Ishikawa (cell line): ENCODE measurements at regions not wholly inside any gene's neighbourhood (a gene's known extent, or its start where the extent isn't known, plus 50 kb on each side); places are given as distances from the start of the nearest gene placed in this dataset.

Experiments used
- CEBPB ChIP-seq: IDR thresholded peaks from 2 replicates; pipeline ENCODE4 v1.6.1; 2012
- CREB1 ChIP-seq: IDR thresholded peaks from 2 replicates; pipeline ENCODE4 v1.6.1; 2012; ENCODE audit warnings: low read depth
- EGR1 ChIP-seq: IDR thresholded peaks from 2 replicates; pipeline ENCODE4 v1.6.1; 2012
- EP300 ChIP-seq: IDR thresholded peaks from 2 replicates; pipeline ENCODE4 v1.6.1; 2012; ENCODE audit warnings: borderline replicate concordance
- RAD21 ChIP-seq: IDR thresholded peaks from 2 replicates; pipeline ENCODE4 v1.6.1; 2012; ENCODE audit warnings: low read depth
- TCF12 ChIP-seq: IDR thresholded peaks from 2 replicates; pipeline ENCODE4 v1.6.1; 2012; ENCODE audit warnings: low read depth
- TEAD4 ChIP-seq: IDR thresholded peaks from 2 replicates; pipeline ENCODE4 v1.6.1; 2012
- TF ChIP-seq, protein P1 (sequence below): IDR thresholded peaks from 2 replicates; pipeline ENCODE4 v1.6.1; 2012; ENCODE audit warnings: low read depth, mild to moderate bottlenecking
- TF ChIP-seq, protein P2 (sequence below): IDR thresholded peaks from 2 replicates; pipeline ENCODE4 v1.6.1; 2012
- TF ChIP-seq, protein P3 (sequence below): IDR thresholded peaks from 2 replicates; pipeline ENCODE4 v1.6.1; 2012

DNA sequence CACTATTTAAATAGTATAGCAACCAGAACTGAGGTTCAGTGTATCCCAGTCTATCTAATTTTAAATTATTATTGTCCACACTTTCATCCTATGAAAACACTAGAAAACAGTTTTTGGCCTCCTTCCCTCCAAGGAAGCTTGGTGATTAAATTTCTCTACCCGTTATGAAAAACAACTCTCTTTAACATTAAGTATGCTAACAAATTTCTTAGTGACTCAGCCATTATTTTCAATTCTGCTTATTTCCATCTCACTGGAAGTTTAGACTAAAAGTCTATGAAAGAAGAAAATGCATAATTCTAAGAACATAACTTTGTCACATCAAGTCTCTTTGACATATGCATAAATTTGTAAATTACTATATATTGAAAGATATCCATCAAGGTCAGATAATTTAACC lies 185.2 kb downstream of the NSUN3 start:
- TF ChIP-seq TEAD4 (no peak), CREB1 (no peak), EP300 (no peak), RAD21 (no peak), EGR1 (no peak), TCF12 (no peak), CEBPB (no peak)
- TF ChIP-seq, protein P1, sequence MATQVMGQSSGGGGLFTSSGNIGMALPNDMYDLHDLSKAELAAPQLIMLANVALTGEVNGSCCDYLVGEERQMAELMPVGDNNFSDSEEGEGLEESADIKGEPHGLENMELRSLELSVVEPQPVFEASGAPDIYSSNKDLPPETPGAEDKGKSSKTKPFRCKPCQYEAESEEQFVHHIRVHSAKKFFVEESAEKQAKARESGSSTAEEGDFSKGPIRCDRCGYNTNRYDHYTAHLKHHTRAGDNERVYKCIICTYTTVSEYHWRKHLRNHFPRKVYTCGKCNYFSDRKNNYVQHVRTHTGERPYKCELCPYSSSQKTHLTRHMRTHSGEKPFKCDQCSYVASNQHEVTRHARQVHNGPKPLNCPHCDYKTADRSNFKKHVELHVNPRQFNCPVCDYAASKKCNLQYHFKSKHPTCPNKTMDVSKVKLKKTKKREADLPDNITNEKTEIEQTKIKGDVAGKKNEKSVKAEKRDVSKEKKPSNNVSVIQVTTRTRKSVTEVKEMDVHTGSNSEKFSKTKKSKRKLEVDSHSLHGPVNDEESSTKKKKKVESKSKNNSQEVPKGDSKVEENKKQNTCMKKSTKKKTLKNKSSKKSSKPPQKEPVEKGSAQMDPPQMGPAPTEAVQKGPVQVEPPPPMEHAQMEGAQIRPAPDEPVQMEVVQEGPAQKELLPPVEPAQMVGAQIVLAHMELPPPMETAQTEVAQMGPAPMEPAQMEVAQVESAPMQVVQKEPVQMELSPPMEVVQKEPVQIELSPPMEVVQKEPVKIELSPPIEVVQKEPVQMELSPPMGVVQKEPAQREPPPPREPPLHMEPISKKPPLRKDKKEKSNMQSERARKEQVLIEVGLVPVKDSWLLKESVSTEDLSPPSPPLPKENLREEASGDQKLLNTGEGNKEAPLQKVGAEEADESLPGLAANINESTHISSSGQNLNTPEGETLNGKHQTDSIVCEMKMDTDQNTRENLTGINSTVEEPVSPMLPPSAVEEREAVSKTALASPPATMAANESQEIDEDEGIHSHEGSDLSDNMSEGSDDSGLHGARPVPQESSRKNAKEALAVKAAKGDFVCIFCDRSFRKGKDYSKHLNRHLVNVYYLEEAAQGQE = no peak
- TF ChIP-seq, protein P2, sequence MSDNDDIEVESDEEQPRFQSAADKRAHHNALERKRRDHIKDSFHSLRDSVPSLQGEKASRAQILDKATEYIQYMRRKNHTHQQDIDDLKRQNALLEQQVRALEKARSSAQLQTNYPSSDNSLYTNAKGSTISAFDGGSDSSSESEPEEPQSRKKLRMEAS = no peak
- TF ChIP-seq, protein P3, sequence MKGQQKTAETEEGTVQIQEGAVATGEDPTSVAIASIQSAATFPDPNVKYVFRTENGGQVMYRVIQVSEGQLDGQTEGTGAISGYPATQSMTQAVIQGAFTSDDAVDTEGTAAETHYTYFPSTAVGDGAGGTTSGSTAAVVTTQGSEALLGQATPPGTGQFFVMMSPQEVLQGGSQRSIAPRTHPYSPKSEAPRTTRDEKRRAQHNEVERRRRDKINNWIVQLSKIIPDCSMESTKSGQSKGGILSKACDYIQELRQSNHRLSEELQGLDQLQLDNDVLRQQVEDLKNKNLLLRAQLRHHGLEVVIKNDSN = no peak
